Activated T-cell treated with anti-CD3 and anti-CD28 coated beads, Interleukin-2, amount 50 U/mL, for 48 hours (primary cell): ENCODE measurements at regions not wholly inside any gene's neighbourhood (a gene's known extent, or its start where the extent isn't known, plus 50 kb on each side); places are given as distances from the start of the nearest gene placed in this dataset.
"Not testable (repeated sequence)": the region's sequence is repeated elsewhere in the genome, so short reads cannot be mapped to it uniquely, and the experiment has no call there.

ENCODE experiments used
- DNase-seq, 2 experiments: peaks; one replicate each; pipeline ENCODE4 v3.0.0-alpha.2; 2020

DNA sequence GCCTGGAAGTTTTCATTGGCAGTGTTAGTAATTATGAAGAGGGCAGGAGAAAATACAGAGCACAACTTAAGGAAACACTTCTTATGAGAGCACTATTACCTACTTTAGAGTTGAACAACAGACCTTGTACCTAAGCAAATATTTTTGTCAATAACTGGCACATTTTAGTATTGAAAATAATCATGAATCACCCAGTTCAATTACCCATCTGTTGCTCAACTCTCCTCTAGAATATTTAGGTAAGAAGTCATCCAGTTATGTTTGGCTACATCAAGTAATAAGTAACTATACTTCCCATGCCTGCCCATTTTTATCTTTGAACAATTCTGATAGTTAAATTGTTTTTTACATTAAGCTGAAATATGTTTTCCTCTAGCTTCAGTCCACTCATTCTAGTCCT is 893.4 kb downstream of the DIAPH3 start:
- DNase-seq, result no peak

DNA sequence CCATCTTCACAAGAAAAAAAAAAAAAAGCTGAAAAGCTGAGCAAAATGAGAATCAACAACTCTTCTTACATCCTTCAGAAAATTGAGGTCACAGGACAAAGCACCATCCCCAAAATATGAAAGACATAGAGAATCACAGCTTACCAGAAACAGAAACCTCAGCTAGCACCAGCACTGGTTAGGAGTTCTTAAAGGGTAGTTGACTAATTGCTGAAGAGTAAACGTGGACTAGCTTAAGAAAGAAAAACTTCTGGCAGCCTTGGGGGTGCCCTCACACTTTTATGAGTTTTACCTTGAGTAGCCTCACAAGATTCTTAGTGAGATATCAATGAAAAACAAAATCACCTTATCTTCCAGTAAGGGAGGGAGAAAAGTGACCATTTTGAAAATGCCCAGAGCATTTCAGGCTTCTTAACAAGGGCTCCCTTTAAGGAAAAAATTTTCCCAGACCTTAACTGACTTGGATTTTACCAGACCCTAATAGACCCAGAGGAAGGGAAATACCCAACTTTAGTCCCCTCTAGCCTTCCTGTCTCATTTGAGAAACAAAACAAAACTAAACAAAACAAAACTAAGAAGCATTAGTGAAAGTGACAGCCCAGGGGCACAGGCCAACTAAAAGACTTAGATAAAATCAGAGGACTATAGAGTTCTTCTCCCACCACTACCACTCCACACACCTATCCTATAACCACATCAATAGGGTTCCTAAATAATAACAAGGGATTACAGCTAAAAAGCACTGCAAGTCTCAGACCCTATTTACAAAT is 888.6 kb downstream of the DIAPH3 start:
- no peak for DNase-seq

DNA sequence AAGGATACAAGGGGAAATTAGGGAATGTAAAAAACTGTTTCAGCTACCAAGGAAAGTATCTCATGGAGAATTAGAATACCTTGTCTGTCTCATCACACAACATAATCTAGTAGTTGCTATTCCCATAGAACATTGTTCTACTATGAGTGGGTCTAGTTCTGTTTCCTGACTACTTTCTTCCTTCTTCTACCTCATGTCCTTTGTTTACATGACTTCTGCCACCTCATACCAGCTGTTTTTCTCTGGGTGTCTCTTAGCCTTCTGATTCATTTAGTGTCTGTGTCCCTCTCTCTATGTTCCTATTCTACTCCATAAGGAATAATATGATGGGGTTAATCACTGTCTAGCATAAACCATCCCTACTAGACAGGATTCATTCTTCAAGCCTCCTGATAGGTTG is 887.3 kb downstream of the DIAPH3 start:
- DNase-seq, result no peak

DNA sequence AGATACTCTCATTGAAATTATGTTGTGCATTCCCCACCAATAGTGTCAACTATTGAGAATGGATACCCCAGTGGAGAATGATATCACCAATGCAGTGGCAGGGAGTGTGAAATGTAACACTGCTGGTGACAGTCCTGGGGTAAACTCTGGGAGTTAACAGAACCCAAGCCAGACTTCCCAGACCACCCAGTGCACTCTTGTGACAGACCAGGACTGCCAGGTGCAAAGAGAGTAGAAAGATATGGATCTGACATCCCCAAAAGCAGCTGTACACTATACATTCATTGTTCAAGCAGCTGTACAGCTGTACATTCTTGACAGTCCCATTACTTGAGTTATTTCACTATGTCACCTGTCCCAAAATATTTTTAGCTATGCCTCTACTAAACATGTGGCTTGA is 886.6 kb downstream of the DIAPH3 start:
- no peak for DNase-seq

DNA sequence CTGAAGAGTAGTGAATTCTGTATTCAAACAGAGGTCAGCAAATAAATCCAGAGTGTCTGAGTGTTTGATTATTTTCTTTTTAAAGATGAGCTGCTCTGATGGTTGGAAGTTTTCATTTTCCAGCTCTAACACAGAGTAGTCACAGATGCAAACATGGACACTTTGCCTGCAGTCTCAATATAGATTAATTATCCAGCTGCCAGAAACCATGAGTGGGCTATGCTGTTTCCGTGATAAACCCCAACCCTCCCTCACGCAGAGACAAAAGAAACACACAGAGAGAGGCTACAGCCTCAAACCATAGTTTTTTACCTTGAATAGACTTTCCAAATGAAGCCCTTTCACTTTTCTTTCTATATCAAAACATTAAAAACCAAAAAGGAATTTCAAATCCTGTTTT is 884.7 kb downstream of the DIAPH3 start:
- no peak for DNase-seq

DNA sequence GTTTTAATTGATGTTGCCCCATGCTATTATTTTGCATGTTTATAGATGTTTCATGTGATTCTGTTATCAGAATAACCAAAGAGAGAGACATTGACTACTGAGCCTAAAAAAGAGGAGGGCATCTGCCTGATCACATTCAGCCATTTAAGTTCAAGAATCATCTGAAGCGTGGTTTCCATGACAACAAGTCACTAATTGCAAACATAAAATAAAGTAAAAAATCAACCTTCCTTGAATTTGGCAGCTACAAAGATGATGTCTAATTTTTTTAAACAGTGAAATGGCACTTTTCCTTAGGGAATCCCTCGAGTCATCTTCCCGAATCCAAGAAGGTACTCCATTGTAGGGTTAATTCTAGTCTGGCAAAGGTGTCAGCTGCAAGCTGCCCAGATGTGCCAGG is 884.2 kb downstream of the DIAPH3 start:
- no peak for DNase-seq

DNA sequence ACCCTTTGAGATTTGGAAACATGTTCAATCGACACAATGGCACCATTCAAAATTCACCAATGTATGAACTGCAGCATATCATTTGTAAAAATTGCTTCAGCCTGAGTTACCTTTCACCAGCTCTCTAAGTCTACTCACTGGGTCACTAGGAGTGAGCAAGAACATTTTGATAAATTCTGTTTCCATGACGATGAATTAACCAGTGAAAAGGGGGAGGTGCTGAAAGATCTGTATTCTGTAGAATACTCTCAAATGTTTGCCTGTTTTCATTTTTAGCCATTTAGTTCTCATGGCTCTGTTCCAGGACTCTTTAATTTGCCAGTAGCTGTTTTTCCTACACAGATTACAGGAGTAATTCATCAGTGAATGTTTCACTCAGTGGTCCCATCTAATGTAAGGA is 883.4 kb downstream of the DIAPH3 start:
- DNase-seq, result no peak

DNA sequence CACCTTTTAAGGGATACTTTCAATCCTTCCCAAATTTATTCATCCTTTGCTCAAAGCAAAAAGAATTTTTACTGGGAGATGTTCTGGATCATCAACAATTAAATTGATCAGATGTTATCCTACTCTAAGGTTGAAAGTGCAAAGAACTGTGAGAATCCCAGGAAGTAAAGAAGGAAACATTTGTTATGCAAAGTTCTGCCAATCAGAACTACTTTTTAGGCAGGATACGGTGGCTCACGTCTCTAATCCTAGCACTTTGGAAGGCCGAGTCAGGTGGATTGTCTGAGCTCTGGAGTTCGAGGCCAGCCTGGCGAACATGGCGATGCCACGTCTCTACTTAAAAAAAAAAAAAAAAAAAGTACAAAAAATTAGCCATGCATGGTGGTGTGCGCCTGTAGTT is 882.3 kb downstream of the DIAPH3 start:
- DNase-seq, result no peak

DNA sequence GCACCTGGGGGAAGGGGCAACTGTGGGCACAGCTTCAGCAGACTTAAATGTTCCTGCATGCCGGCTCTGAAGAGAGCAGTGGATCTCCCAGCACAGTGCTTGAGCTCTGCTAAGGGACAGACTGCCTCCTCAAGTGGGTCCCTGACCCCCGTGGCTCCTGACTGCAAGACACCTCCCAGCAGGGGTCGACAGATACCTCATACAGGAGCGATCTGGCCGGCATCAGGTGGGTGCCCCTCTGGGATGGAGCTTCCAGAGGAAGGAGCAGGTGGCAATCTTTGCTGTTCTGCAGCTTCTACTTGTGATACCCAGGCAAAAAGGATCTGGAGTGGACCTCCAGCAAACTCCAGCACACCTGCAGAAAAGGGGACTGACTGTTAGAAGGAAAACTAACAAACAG is 871.5 kb downstream of the DIAPH3 start:
- not testable (repeated sequence) for DNase-seq

DNA sequence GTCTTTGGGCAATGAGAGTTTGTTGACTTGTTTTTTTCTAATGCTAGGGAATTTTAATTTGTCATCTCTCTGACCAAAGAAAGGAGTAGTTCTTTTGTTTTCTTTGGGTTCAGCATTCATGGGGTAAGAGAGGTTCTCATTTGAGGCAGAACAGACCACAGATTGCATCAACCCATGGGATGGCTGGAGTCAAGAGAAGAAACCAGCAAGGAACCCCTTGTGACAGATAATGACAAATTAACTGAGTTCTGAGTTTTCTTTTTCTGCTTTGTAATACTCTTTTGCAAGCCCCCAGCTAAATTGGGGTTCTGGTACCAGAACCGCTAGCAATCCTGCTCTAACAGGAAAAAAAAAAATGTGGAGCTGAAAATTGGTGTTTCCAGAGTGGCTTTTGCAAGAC is 864.1 kb downstream of the DIAPH3 start:
- DNase-seq, result no peak

DNA sequence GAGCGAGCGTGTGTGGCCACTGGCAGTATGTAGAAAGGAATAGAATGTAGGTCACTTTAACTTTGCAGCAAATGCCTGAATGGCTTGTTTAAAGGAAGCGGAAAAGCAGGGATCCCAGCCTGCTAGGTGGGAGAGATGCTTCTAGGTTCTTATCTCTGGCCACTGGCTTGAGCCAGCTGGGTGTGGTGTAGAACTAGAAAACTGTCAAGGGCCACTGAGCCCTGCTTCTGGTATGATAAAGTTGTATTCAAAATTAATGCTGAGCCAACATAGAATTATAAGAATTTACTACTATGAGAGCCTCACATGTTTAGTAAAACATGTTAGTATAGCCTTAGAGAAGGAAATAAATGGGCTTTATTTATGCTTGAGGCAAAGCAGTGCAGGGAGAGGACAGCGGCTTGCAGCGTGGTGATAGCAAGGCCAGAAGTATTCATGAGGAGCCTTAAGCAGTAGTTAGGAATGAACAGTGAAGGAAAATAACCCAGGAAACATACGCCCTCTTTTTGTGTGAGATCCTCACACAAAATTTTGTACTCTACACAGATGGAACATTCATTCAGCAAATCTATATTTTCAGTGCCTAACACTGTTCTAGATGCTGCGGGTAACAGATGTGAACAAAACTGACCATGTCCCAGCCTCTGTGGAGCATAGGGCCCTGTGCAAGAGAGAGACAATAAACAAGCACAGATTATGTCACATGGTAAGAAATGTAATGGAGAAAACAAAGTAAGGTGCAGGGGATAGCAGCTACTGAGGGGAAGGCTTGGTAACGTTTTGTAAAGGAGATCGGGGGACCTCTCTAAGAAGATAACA is 863.2 kb downstream of the DIAPH3 start:
- no peak for DNase-seq

DNA sequence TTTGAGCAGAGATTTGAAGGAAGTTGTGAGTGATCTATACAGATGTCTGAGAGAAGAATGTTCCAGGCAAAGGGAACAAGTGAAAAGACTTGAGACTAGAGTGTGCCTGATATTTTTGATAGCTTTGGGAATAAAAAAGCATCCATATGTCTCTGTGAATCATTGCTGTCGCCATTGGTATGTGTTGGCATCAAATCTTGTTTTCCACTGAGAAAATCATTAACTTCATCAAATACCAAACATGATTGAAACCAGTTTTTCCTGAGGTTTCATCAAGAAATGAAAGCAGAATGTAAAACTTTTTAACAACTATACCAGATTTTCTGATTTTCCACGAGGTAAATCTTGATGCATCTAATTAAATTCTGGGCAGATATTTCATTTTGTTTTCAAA is 862.6 kb downstream of the DIAPH3 start:
- DNase-seq, result no peak

DNA sequence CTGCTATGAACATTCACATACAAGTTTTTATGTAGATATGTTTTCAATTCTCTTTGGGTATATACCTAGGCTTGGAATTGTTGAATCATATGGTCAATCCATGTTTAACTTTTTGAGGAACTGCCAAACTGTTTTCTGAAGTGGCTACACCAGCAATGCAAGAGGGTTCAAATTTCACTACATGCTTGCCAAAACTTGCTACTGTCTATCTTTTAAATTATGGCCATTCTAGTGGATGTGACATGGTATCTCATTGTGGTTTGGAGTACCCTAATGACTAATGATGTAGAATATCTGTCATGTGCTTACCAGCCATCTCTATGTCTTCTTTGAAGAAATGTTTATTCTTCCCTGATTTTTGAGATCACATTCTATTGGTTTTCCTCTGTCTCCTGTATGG is 860.3 kb downstream of the DIAPH3 start:
- DNase-seq, result no peak

DNA sequence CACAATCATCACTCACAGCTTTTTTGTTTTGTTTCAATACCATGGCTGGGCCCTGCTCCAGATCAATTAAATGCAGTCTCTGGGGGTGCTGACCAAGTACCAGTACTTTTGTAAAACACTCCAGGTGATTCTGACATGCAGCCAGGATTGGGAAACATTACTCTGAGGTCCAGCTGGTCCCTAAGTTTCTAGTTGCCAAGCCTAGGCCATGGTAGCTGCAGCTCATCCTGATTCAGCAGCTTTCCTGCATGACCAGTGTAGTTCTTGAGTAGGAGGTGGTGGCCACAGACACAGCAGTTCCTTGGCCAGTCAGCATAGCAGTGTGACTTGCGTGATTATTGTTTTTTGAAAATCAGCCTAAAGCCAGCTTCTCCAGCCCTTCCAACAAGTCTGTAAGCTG is 859.1 kb downstream of the DIAPH3 start:
- no peak for DNase-seq

DNA sequence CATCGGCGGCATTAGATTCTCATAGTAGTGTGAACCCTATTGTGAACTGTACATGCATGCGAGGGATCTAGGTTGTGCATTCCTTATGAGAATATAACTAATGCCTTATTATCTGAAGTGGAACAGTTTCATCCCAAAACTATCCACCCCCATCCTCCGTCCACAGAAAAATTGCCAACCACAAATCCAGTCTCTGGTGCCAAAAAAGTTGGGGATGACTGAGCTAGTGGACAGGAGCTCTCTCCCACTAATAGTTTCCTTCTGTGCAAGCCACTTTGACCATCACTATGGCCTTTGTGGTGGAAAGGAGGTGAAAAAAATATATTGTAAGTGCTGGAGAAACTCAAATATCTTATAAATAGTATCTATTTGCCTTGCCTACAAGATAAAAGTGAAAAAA is 857.8 kb downstream of the DIAPH3 start:
- DNase-seq, result no peak

DNA sequence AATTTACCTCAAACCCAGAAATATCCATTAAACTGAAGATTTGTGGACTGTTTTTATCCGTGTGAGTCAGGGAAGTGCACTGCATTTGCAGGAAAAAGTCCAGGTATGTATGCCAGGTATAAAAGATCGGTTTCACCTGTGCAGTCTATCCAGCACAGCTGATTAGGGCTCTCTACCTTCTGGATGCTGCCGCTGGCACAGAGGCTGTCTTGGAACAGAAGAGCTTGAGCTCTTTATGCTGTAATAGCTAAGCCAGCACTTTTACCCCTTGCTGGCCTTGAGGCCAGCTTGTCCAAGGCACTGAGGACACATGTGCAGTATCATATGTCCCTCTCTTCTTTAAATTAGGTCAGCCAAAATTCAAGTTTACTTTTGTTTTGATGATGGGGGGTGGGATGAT is 851.0 kb downstream of the DIAPH3 start:
- no peak for DNase-seq

DNA sequence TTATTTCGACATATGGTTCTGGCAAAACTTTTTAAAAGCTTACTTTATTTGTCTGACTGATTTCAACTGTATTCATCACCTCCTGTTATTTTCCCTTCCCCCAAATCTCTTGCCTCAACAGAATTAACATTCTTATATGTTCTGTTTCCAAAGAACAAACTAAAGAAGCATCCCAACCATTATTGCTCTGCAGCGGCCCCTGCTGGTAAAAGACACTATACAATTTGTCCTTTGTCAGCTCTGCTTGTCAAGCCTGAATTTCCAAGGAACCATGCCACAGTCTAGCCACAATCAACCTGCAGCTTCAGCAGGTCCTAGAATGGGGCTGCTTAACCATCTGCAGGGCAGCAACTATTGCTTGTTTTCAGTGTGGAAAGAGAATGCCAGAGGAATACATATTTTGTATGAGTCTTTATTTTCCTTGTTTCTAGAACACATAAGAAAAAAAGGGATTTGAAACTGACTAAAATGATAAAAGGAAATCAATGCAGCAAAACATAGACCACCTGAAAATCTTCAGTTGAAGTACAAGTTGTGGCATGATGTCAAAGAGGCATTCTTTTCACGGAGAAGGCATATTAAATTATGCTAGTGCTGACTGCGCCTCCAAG is 845.3 kb downstream of the DIAPH3 start:
- DNase-seq, result peak; percentile 73 to 80

DNA sequence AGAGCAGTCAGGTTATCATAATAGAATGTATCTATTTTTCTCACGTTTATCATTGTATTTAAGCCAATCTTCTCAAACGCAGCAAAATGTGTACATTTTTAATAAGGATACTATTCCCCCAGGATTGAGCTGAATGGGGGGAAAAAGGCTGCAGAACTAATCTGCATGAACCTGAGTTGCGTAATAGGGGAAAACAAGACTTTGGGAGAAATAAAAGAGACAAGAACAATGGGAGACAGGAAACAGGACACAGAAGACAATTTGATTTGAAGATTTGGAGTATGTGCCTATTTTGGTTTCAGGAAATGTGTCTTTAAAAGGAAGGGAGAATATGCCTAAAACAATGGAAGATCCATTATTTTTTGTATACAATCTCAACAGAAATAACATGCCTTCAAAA is 844.5 kb downstream of the DIAPH3 start:
- no peak for DNase-seq

DNA sequence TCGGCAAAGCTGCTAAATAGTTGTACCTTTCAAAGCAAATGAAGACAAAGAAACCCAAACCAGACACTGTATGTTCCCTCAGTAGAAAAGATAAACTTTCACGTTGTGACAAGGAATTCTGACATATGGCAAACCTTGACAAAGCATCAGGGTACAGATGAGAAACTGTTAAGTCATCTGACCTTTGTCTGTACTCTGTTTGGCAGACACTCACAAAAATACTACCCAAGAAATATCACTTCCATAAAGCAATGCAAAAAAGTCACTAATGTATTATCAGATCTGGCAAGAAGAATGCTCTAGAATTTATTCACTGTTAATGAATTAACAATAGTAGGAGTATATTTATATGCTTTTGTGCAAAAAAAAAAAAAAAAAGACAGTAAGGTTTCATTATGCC is 843.7 kb downstream of the DIAPH3 start:
- DNase-seq, result no peak

DNA sequence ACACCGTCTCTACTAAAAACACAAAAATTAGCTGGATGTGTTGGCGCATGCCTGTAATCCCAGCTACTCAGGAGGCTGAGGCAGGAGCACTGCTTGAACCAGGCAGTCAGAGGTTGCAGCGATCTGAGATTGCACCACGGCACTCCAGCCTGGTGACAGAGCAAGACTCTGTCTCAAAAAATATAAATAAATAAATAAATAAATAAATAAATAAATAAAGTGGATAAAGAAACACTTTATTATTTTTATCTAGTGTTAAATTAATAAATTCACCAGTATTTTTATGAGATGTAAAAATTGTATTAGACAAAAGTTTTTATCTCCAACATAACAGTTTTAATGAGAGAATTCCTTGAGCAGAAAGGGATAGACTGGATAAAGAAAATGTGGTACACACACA is 839.3 kb downstream of the DIAPH3 start:
- DNase-seq, result not testable (repeated sequence)

DNA sequence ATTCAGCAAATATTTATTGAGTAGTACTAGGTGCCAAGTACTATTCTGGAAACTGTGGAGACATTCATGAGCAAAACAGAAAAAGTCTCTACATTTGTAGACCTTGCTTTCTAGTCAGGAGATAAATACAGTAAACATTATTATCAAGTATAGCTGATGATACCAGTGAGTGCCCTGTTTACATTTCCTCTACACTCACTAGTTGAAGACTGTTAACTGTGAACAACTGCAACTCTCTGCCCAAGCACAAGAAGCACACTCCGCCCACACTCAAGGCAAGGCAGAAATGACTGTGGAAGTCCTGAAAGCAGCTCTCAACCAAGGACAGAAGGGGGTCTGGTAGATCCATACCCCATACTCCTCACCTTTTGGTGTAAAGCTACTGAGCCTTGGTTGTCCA is 837.0 kb downstream of the DIAPH3 start:
- no peak for DNase-seq

DNA sequence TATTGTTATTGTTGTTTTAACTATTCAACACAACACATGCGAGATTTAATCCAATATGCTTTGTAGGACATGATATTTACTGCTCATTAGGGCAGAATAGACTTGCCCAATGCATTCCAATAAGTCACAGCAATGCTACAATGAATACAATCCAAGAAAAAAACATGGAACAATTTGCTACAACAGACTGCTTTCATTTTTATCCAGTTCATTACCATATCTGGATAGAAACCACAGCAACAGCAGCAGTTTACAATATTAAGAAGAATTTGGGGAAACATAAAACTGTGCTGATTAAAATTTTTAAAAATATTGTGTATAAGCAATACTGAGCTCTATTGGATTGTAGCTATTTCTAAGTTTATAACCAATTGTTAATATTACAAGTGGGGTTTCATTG is 833.0 kb downstream of the DIAPH3 start:
- DNase-seq, result no peak

DNA sequence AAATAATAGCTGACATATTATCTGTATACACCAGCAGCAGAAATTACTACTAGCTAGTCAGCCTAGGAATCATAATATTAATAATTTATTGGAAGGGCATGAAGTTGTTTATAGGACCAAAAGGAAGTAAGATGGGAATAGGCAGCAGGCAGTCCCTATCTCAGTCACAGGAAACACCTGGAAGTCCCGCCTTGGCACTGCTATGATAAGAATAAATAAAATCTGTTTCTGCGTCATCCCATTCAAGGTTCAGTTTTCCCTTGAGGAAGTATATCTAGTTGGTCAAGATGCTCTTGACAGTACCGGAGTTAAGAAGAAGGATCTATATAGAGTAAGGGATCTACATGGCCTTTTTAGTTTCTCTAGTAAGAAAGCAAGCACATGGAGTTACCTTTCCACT is 830.8 kb downstream of the DIAPH3 start:
- DNase-seq, result no peak

DNA sequence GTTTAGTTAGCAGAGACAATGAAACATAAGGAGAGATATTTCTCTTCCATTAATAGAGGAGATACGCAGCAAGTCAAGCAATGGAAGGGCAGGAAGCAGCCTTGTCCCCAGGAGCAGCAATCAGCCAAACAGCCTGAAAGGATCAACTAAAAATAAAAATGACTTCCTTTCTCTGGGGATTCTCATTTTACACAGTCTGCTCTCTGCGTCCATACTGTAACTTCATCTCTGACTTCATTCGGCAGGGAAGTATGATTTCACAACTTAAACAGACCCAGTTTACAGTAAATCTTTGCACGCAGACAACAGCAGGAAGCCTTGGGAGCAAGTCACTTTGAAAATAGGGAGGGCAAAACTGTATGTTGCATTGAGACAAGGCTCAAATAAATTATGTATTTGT is 826.7 kb downstream of the DIAPH3 start:
- DNase-seq, result no peak
